Mesendoderm (in vitro differentiated cells): ENCODE measurements at regions not wholly inside any gene's neighbourhood (a gene's known extent, or its start where the extent isn't known, plus 50 kb on each side); places are given as distances from the start of the nearest gene placed in this dataset.
A peak's percentile ranks its signal among the peaks of the same experiment; 100 is the strongest.

Experiments used
- DNase-seq: peaks from one replicate; pipeline ENCODE4 v3.0.0; 2013
- H2AK5ac ChIP-seq: 2 replicates; pipeline ENCODE4 v1.6.1; 2013; ENCODE audit warnings: low read length, inconsistent platforms
- H2BK120ac ChIP-seq: 2 replicates; pipeline ENCODE4 v1.6.1; 2013; ENCODE audit warnings: low read depth, mild to moderate bottlenecking, low read length, moderate library complexity, mixed read lengths
- H2BK15ac ChIP-seq: replicated peaks from 2 replicates; pipeline ENCODE4 v1.6.1; 2013; ENCODE audit warnings: low read depth, mild to moderate bottlenecking, moderate library complexity
- H2BK5ac ChIP-seq: 2 replicates; pipeline ENCODE4 v1.6.1; 2013; ENCODE audit warnings: low read length, inconsistent platforms
- H3K18ac ChIP-seq: 2 replicates; pipeline ENCODE4 v1.6.1; 2013; ENCODE audit warnings: mild to moderate bottlenecking, low read length, mixed read lengths
- H3K23ac ChIP-seq: one replicate; pipeline ENCODE4 v1.6.1; 2013; ENCODE audit warnings: low read length
- H3K27ac ChIP-seq: 2 replicates; pipeline ENCODE4 v1.5.1; 2013; ENCODE audit warnings: low read depth, mild to moderate bottlenecking, inconsistent platforms, low read length, moderate library complexity
- H3K27me3 ChIP-seq: 2 replicates; pipeline ENCODE4 v1.6.1; 2013; ENCODE audit warnings: low read length, control low read depth, mild to moderate bottlenecking, inconsistent platforms; ENCODE audit not compliant: insufficient read depth, poor library complexity
- H3K36me3 ChIP-seq: 2 replicates; pipeline ENCODE4 v1.6.1; 2013; ENCODE audit warnings: low read length, inconsistent platforms; ENCODE audit not compliant: control insufficient read depth, insufficient read depth
- H3K4ac ChIP-seq: one replicate; pipeline ENCODE4 v1.6.1; 2013; ENCODE audit warnings: low read depth, mild to moderate bottlenecking, low read length, moderate library complexity
- H3K4me1 ChIP-seq: 2 replicates; pipeline ENCODE4 v1.6.1; 2013; ENCODE audit warnings: low read depth, low read length, inconsistent platforms; ENCODE audit not compliant: control insufficient read depth
- H3K4me2 ChIP-seq: 2 replicates; pipeline ENCODE4 v1.6.1; 2013; ENCODE audit warnings: low read length
- H3K4me3 ChIP-seq: 2 replicates; pipeline ENCODE4 v1.5.1; 2013; ENCODE audit warnings: mild to moderate bottlenecking, low read length
- H3K56ac ChIP-seq: one replicate; pipeline ENCODE4 v1.6.1; 2013; ENCODE audit warnings: low read length
- H3K79me1 ChIP-seq: 2 replicates; pipeline ENCODE4 v1.6.1; 2013; ENCODE audit warnings: low read length, inconsistent platforms
- H3K79me2 ChIP-seq: 2 replicates; pipeline ENCODE4 v1.6.1; 2013; ENCODE audit warnings: mild to moderate bottlenecking, low read length; ENCODE audit not compliant: control insufficient read depth, insufficient read depth
- H3K9ac ChIP-seq: 2 replicates; pipeline ENCODE4 v1.6.1; 2013; ENCODE audit warnings: low read length, inconsistent platforms
- H4K5ac ChIP-seq: one replicate; pipeline ENCODE4 v1.6.1; 2013; ENCODE audit warnings: low read length
- H4K8ac ChIP-seq: one replicate; pipeline ENCODE4 v1.6.1; 2013; ENCODE audit warnings: low read depth, mild to moderate bottlenecking, control low read depth, low read length, moderate library complexity
- WGBS: extraction: QIAGEN DNeasy Blood & Tissue Kit; methylation state at CpG from one replicate; pipeline ENCODE4 v1.1.7; 2013; ENCODE audit warnings: low lambda C conversion rate, missing lambda C conversion rate; ENCODE audit not compliant: insufficient coverage; ENCODE audit errors: extremely low coverage; 5-methylcytosine and 5-hydroxymethylcytosine counted together

GRCh38 chr3:18738393-18739098 lies 313.4 kb upstream of the SATB1 start:
- no peak overlapping the region for H3K56ac ChIP-seq
- DNase-seq: no peak
- no peak overlapping the region for H2BK5ac ChIP-seq
- H4K8ac ChIP-seq: no peak overlapping the region
- H3K9ac ChIP-seq: no peak overlapping the region
- H3K4me3 ChIP-seq: no peak overlapping the region
- no peak overlapping the region for H2BK120ac ChIP-seq
- H3K36me3 ChIP-seq: no peaks in the 10 kb centered on the region
- no peak overlapping the region for H3K27ac ChIP-seq
- no peaks in the 10 kb centered on the region for H3K27me3 ChIP-seq
- H2BK15ac ChIP-seq: no peak overlapping the region
- H3K79me2 ChIP-seq: no peaks in the 10 kb centered on the region
- H4K5ac ChIP-seq: no peak overlapping the region
- no peaks in the 10 kb centered on the region for H3K4me1 ChIP-seq
- H2AK5ac ChIP-seq: no peak overlapping the region
- no peak overlapping the region for H3K4me2 ChIP-seq
- no CpG with 5 or more reads among the region's 1 CpG for WGBS
- H3K18ac ChIP-seq: no peak overlapping the region
- H3K4ac ChIP-seq: no peak overlapping the region
- no peaks in the 10 kb centered on the region for H3K79me1 ChIP-seq
- no peak overlapping the region for H3K23ac ChIP-seq

- Histone ChIP-seq H3K79me2 (no peaks in the 10 kb centered on the region), H4K8ac (no peak overlapping the region), H3K23ac (no peak overlapping the region), H3K9ac (no peak overlapping the region), H2BK5ac (no peak overlapping the region), H3K27ac (no peak overlapping the region), H2BK120ac (no peak overlapping the region), H3K4ac (no peak overlapping the region), H3K79me1 (no peaks in the 10 kb centered on the region), H3K4me3 (no peak overlapping the region), H3K4me2 (no peak overlapping the region), H2AK5ac (no peak overlapping the region), H2BK15ac (no peak overlapping the region), H3K4me1 (no peaks in the 10 kb centered on the region), H4K5ac (no peak overlapping the region), H3K56ac (no peak overlapping the region), H3K18ac (no peak overlapping the region), H3K36me3 (no peaks in the 10 kb centered on the region), H3K27me3 (no peaks in the 10 kb centered on the region)
- WGBS: no CpG with 5 or more reads among the region's 2 CpGs
- no peak for DNase-seq
Measured at GRCh38 chr3:18735005-18735404, 309.9 kb upstream of the SATB1 start.

- WGBS: no CpG with 5 or more reads among the region's 2 CpGs
- no peak overlapping the region for H4K8ac ChIP-seq
- H2BK120ac ChIP-seq: no peak overlapping the region
- no peak overlapping the region for H3K4me3 ChIP-seq
- no peak overlapping the region for H3K18ac ChIP-seq
- no peak overlapping the region for H2AK5ac ChIP-seq
- H3K4me1 ChIP-seq: no peaks in the 10 kb centered on the region
- H3K27me3 ChIP-seq: no peaks in the 10 kb centered on the region
- H4K5ac ChIP-seq: no peak overlapping the region
- H3K9ac ChIP-seq: no peak overlapping the region
- H3K4me2 ChIP-seq: no peak overlapping the region
- no peaks in the 10 kb centered on the region for H3K36me3 ChIP-seq
- no peak overlapping the region for H3K4ac ChIP-seq
- H2BK5ac ChIP-seq: no peak overlapping the region
- DNase-seq: no peak
- H3K56ac ChIP-seq: no peak overlapping the region
- no peak overlapping the region for H2BK15ac ChIP-seq
- H3K27ac ChIP-seq: no peak overlapping the region
- H3K79me1 ChIP-seq: no peaks in the 10 kb centered on the region
- no peaks in the 10 kb centered on the region for H3K79me2 ChIP-seq
- H3K23ac ChIP-seq: no peak overlapping the region
Measured at GRCh38 chr3:18734309-18734708, 309.2 kb upstream of the SATB1 start.

GRCh38 chr3:18732474-18732873 lies 307.3 kb upstream of the SATB1 start:
- no peak overlapping the region for H3K4ac ChIP-seq
- no peaks in the 10 kb centered on the region for H3K79me2 ChIP-seq
- no peak overlapping the region for H2AK5ac ChIP-seq
- no peak overlapping the region for H3K9ac ChIP-seq
- no peaks in the 10 kb centered on the region for H3K4me1 ChIP-seq
- H4K8ac ChIP-seq: no peak overlapping the region
- no peak overlapping the region for H3K4me2 ChIP-seq
- no peak overlapping the region for H3K56ac ChIP-seq
- no peak overlapping the region for H3K4me3 ChIP-seq
- WGBS: no CpG with 5 or more reads among the region's 1 CpG
- no peak overlapping the region for H3K27ac ChIP-seq
- no peak overlapping the region for H2BK15ac ChIP-seq
- H4K5ac ChIP-seq: no peak overlapping the region
- no peak overlapping the region for H3K23ac ChIP-seq
- no peaks in the 10 kb centered on the region for H3K36me3 ChIP-seq
- no peak overlapping the region for H2BK120ac ChIP-seq
- no peaks in the 10 kb centered on the region for H3K27me3 ChIP-seq
- H3K18ac ChIP-seq: no peak overlapping the region
- H2BK5ac ChIP-seq: no peak overlapping the region
- H3K79me1 ChIP-seq: no peaks in the 10 kb centered on the region
- DNase-seq: no peak

- Histone ChIP-seq H3K9ac (no peak overlapping the region), H3K23ac (no peak overlapping the region), H4K5ac (no peak overlapping the region), H3K4ac (no peak overlapping the region), H2BK120ac (no peak overlapping the region), H4K8ac (no peak overlapping the region), H3K4me1 (no peaks in the 10 kb centered on the region), H2BK5ac (no peak overlapping the region), H3K27me3 (no peaks in the 10 kb centered on the region), H3K27ac (no peak overlapping the region), H2AK5ac (no peak overlapping the region), H3K79me2 (no peaks in the 10 kb centered on the region), H3K56ac (no peak overlapping the region), H3K79me1 (no peaks in the 10 kb centered on the region), H3K4me2 (no peak overlapping the region), H3K4me3 (no peak overlapping the region), H3K36me3 (no peaks in the 10 kb centered on the region), H2BK15ac (no peak overlapping the region), H3K18ac (no peak overlapping the region)
- no peak for DNase-seq
- WGBS: no CpG with 5 or more reads among the region's 2 CpGs
Measured at GRCh38 chr3:18730491-18730890, 305.4 kb upstream of the SATB1 start.

- H2BK120ac ChIP-seq: no peak overlapping the region
- no CpG with 5 or more reads among the region's 1 CpG for WGBS
- H2AK5ac ChIP-seq: no peak overlapping the region
Measured at GRCh38 chr3:18729671-18730070, 304.5 kb upstream of the SATB1 start.

More at GRCh38 chr3:18729671-18730070, 304.5 kb upstream of the SATB1 start:
- no peak overlapping the region for H2BK15ac ChIP-seq
- no peak overlapping the region for H3K18ac ChIP-seq
- H2BK5ac ChIP-seq: no peak overlapping the region
- no peak overlapping the region for H3K4me2 ChIP-seq
- no peak overlapping the region for H4K8ac ChIP-seq
- no peaks in the 10 kb centered on the region for H3K79me2 ChIP-seq
- no peak overlapping the region for H3K4me3 ChIP-seq
- H3K23ac ChIP-seq: no peak overlapping the region
- peak; percentile 12 for DNase-seq
- no peaks in the 10 kb centered on the region for H3K4me1 ChIP-seq
- H3K36me3 ChIP-seq: no peaks in the 10 kb centered on the region
- H3K79me1 ChIP-seq: no peaks in the 10 kb centered on the region
- H3K56ac ChIP-seq: no peak overlapping the region
- no peaks in the 10 kb centered on the region for H3K27me3 ChIP-seq
- no peak overlapping the region for H4K5ac ChIP-seq
- H3K27ac ChIP-seq: no peak overlapping the region
- no peak overlapping the region for H3K9ac ChIP-seq
- no peak overlapping the region for H3K4ac ChIP-seq
